Endodermal cell (in vitro differentiated cells): ENCODE measurements at regions not wholly inside any gene's neighbourhood (a gene's known extent, or its start where the extent isn't known, plus 50 kb on each side); places are given as distances from the start of the nearest gene placed in this dataset.
"Not testable (repeated sequence)": the region's sequence is repeated elsewhere in the genome, so short reads cannot be mapped to it uniquely, and the experiment has no call there.

Experiments used
- DNase-seq: peaks from one replicate; pipeline ENCODE4 v3.0.0-alpha.2; 2017
- H3K27ac ChIP-seq: 2 replicates; pipeline ENCODE4 v1.5.1; 2013; ENCODE audit warnings: mild to moderate bottlenecking, low read depth, low read length, moderate library complexity
- H3K27me3 ChIP-seq: 2 replicates; pipeline ENCODE4 v1.6.1; 2013; ENCODE audit warnings: mild to moderate bottlenecking, low read length, moderate library complexity; ENCODE audit not compliant: insufficient read depth, control insufficient read depth, poor library complexity, severe bottlenecking
- H3K36me3 ChIP-seq: 2 replicates; pipeline ENCODE4 v1.7.0; 2013; ENCODE audit warnings: mild to moderate bottlenecking, low read length, moderate library complexity; ENCODE audit not compliant: control insufficient read depth, insufficient read depth
- H3K4me1 ChIP-seq: one replicate; pipeline ENCODE4 v1.7.0; 2013; ENCODE audit warnings: low read length; ENCODE audit not compliant: control insufficient read depth, insufficient read depth
- H3K4me3 ChIP-seq: 2 replicates; pipeline ENCODE4 v1.5.1; 2013; ENCODE audit warnings: mild to moderate bottlenecking, low read length, moderate library complexity
- H3K9ac ChIP-seq: 2 replicates; pipeline ENCODE4 v1.6.1; 2013; ENCODE audit warnings: mild to moderate bottlenecking, low read length, moderate library complexity; ENCODE audit not compliant: poor library complexity, severe bottlenecking; ENCODE audit errors: extremely low read depth
- H3K9me3 ChIP-seq: 2 replicates; pipeline ENCODE4 v1.6.1; 2013; ENCODE audit warnings: mild to moderate bottlenecking, low read length, moderate library complexity; ENCODE audit not compliant: control insufficient read depth
- H3K27ac Mint-ChIP-seq: 2 replicates; pipeline ENCODE4 v1.8.0; 2020; ENCODE audit warnings: mixed read lengths
- H3K27me3 Mint-ChIP-seq: 2 replicates; pipeline ENCODE4 v1.8.0; 2021; ENCODE audit warnings: mild to moderate bottlenecking, mixed read lengths; ENCODE audit not compliant: insufficient read depth
- H3K36me3 Mint-ChIP-seq: 2 replicates; pipeline ENCODE4 v1.8.0; 2020; ENCODE audit warnings: low read depth, mixed read lengths
- H3K4me1 Mint-ChIP-seq: 2 replicates; pipeline ENCODE4 v1.8.0; 2020; ENCODE audit warnings: mixed read lengths
- H3K4me3 Mint-ChIP-seq: 2 replicates; pipeline ENCODE4 v1.8.0; 2020; ENCODE audit warnings: mild to moderate bottlenecking, moderate library complexity, mixed read lengths
- H3K9me3 Mint-ChIP-seq: 2 replicates; pipeline ENCODE4 v1.8.0; 2020; ENCODE audit warnings: mild to moderate bottlenecking, mixed read lengths
- WGBS, 2 experiments: methylation state at CpG; one replicate each; pipeline versions ENCODE4 v1.1.5 to v1.1.7; 2013; ENCODE audit warnings: missing lambda C conversion rate in 2 of 2, mixed read lengths in 1 of 2; ENCODE audit not compliant: insufficient coverage in 1 of 2, insufficient read length in 1 of 2; 5-methylcytosine and 5-hydroxymethylcytosine counted together
- TF ChIP-seq, protein P1 (sequence below): fragments of 200-600 bp; sonication (generic); conservative IDR thresholded peaks from 2 replicates; pipeline ENCODE4 v1.5.0; 2021; ENCODE audit warnings: antibody characterized with exemption, mild to moderate bottlenecking

GRCh38 chr4:159592898-159593556 lies 490.1 kb downstream of the RAPGEF2 start:
- H3K27me3 Mint-ChIP-seq, result no peaks in the 10 kb centered on the region
- Histone ChIP-seq H3K36me3 (no peaks in the 10 kb centered on the region), H3K4me3 (no peak overlapping the region), H3K9me3 (no peaks in the 10 kb centered on the region), H3K9ac (no peak overlapping the region), H3K27ac (no peak overlapping the region), H3K4me1 (peaks cover 18% of the 10 kb centered on the region), H3K27me3 (no peaks in the 10 kb centered on the region)
- H3K9me3 Mint-ChIP-seq, result peaks cover 6% of the 10 kb centered on the region
- peaks cover 45% of the 10 kb centered on the region for H3K4me1 Mint-ChIP-seq
- peak overlapping the region; percentile 97 for H3K27ac Mint-ChIP-seq
- TF ChIP-seq, protein P1, sequence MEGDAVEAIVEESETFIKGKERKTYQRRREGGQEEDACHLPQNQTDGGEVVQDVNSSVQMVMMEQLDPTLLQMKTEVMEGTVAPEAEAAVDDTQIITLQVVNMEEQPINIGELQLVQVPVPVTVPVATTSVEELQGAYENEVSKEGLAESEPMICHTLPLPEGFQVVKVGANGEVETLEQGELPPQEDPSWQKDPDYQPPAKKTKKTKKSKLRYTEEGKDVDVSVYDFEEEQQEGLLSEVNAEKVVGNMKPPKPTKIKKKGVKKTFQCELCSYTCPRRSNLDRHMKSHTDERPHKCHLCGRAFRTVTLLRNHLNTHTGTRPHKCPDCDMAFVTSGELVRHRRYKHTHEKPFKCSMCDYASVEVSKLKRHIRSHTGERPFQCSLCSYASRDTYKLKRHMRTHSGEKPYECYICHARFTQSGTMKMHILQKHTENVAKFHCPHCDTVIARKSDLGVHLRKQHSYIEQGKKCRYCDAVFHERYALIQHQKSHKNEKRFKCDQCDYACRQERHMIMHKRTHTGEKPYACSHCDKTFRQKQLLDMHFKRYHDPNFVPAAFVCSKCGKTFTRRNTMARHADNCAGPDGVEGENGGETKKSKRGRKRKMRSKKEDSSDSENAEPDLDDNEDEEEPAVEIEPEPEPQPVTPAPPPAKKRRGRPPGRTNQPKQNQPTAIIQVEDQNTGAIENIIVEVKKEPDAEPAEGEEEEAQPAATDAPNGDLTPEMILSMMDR, result no peak
- 64 to 74% methylated on average over 2 of the region's 2 CpGs for WGBS, 2 experiments
- peaks cover 3% of the 10 kb centered on the region for H3K36me3 Mint-ChIP-seq
- no peak overlapping the region for H3K4me3 Mint-ChIP-seq
- no peak for DNase-seq

- Histone ChIP-seq H3K36me3 (no peaks in the 10 kb centered on the region), H3K27me3 (no peaks in the 10 kb centered on the region), H3K9ac (no peak overlapping the region), H3K4me3 (no peak overlapping the region), H3K9me3 (no peaks in the 10 kb centered on the region), H3K27ac (no peak overlapping the region), H3K4me1 (peaks cover 18% of the 10 kb centered on the region)
- H3K36me3 Mint-ChIP-seq, result peaks cover 3% of the 10 kb centered on the region
- H3K27me3 Mint-ChIP-seq, result no peaks in the 10 kb centered on the region
- H3K27ac Mint-ChIP-seq, result peak overlapping the region; percentile 97
- H3K9me3 Mint-ChIP-seq, result peaks cover 3% of the 10 kb centered on the region
- peaks cover 51% of the 10 kb centered on the region for H3K4me1 Mint-ChIP-seq
- TF ChIP-seq, protein P1, result no peak
- no peak for DNase-seq
- H3K4me3 Mint-ChIP-seq, result no peak overlapping the region
- 59 to 60% methylated on average over 4 of the region's 4 CpGs for WGBS, 2 experiments
These were observed 490.8 kb downstream of the RAPGEF2 start for GRCh38 chr4:159593681-159594080.

GRCh38 chr4:159594576-159594975 lies 491.7 kb downstream of the RAPGEF2 start:
- Mint-ChIP-seq H3K36me3 (no peaks in the 10 kb centered on the region), H3K27me3 (no peaks in the 10 kb centered on the region), H3K9me3 (no peaks in the 10 kb centered on the region), H3K27ac (peak overlapping the region; percentile 97), H3K4me3 (no peak overlapping the region), H3K4me1 (peaks cover 53% of the 10 kb centered on the region)
- Histone ChIP-seq H3K36me3 (no peaks in the 10 kb centered on the region), H3K9ac (peak overlapping the region; percentile 42), H3K27ac (peak overlapping the region; percentile 1), H3K4me3 (no peak overlapping the region), H3K27me3 (no peaks in the 10 kb centered on the region), H3K9me3 (no peaks in the 10 kb centered on the region), H3K4me1 (peaks cover 18% of the 10 kb centered on the region)
- WGBS, 2 experiments, result 56 to 58% methylated on average over 2 of the region's 2 CpGs
- TF ChIP-seq, protein P1, result no peak
- DNase-seq, result peak; percentile 49

- H3K36me3 ChIP-seq, H3K27ac ChIP-seq, H3K36me3 Mint-ChIP-seq, H3K9ac ChIP-seq, H3K9me3 ChIP-seq, H3K27me3 Mint-ChIP-seq, H3K4me3 ChIP-seq, H3K9me3 Mint-ChIP-seq, H3K27me3 ChIP-seq: not testable (repeated sequence)
- peak; percentile 88 for DNase-seq
- peaks cover 56% of the 10 kb centered on the region for H3K4me1 Mint-ChIP-seq
- peak overlapping the region; percentile 12 for H3K4me3 Mint-ChIP-seq
- H3K4me1 ChIP-seq, result peaks cover 20% of the 10 kb centered on the region
- WGBS, 2 experiments, result 31 to 83% methylated on average over 1 to 4 of the region's 4 CpGs
- H3K27ac Mint-ChIP-seq, result peak overlapping the region; percentile 97
These were observed 492.2 kb downstream of the RAPGEF2 start for GRCh38 chr4:159595101-159595500.
